ENCODE measurements at regions not wholly inside any gene's neighbourhood (a gene's known extent, or its start where the extent isn't known, plus 50 kb on each side); places are given as distances from the start of the nearest gene placed in this dataset.

- no peak for DNase-seq (ENCODE audit: low read depth in 4 of 4, low spot score in 1 of 4)
Measured at GRCh38 chr14:100381395-100382105, 58.4 kb downstream of the SLC25A47 start.

GRCh38 chr14:100382106-100382455 lies 58.9 kb downstream of the SLC25A47 start:
- no peak for DNase-seq (ENCODE audit: low read depth in 4 of 4, low spot score in 1 of 4)

- DNase-seq (ENCODE audit: low read depth in 4 of 4, low spot score in 1 of 4): peak; percentile 36 to 49 (median 46)
Measured at GRCh38 chr14:100383727-100384158, 60.6 kb downstream of the SLC25A47 start.

- DNase-seq (ENCODE audit: low read depth in 4 of 4, low spot score in 1 of 4): no peak
Measured at GRCh38 chr14:100384277-100384676, 61.1 kb downstream of the SLC25A47 start.

GRCh38 chr14:100384819-100385813 lies 62.0 kb downstream of the SLC25A47 start:
- no peak for DNase-seq (ENCODE audit: low read depth in 4 of 4, low spot score in 1 of 4)

GRCh38 chr14:100386121-100386520 lies 63.0 kb downstream of the SLC25A47 start:
- no peak for DNase-seq (ENCODE audit: low read depth in 4 of 4, low spot score in 1 of 4)

- DNase-seq (ENCODE audit: low read depth in 4 of 4, low spot score in 1 of 4): no peak
Measured at GRCh38 chr14:100386846-100387245, 63.7 kb downstream of the SLC25A47 start.

- DNase-seq (ENCODE audit: low read depth in 4 of 4, low spot score in 1 of 4): no peak
Measured at GRCh38 chr14:100387450-100387849, 64.3 kb downstream of the SLC25A47 start.

GRCh38 chr14:100388103-100389054 lies 65.2 kb downstream of the SLC25A47 start:
- DNase-seq (ENCODE audit: low read depth in 4 of 4, low spot score in 1 of 4): no peak

GRCh38 chr14:100389497-100390104 lies 66.5 kb downstream of the SLC25A47 start:
- DNase-seq (ENCODE audit: low read depth in 4 of 4, low spot score in 1 of 4): no peak

GRCh38 chr14:100391173-100391572 lies 68.0 kb downstream of the SLC25A47 start:
- no peak for DNase-seq (ENCODE audit: low read depth in 4 of 4, low spot score in 1 of 4)

- no peak for DNase-seq (ENCODE audit: low read depth in 4 of 4, low spot score in 1 of 4)
Measured at GRCh38 chr14:100391724-100392123, 68.6 kb downstream of the SLC25A47 start.

GRCh38 chr14:100392356-100392755 lies 69.2 kb downstream of the SLC25A47 start:
- DNase-seq (ENCODE audit: low read depth in 4 of 4, low spot score in 1 of 4): no peak

- no peak for DNase-seq (ENCODE audit: low read depth in 4 of 4, low spot score in 1 of 4)
Measured at GRCh38 chr14:100393362-100393761, 70.2 kb downstream of the SLC25A47 start.

GRCh38 chr14:100393906-100394732 lies 71.0 kb downstream of the SLC25A47 start:
- DNase-seq (ENCODE audit: low read depth in 4 of 4, low spot score in 1 of 4): no peak

- no peak for DNase-seq (ENCODE audit: low read depth in 4 of 4, low spot score in 1 of 4)
Measured at GRCh38 chr14:100394886-100395672, 71.9 kb downstream of the SLC25A47 start.

GRCh38 chr14:100396266-100396795 lies 73.2 kb downstream of the SLC25A47 start:
- no peak for DNase-seq (ENCODE audit: low read depth in 4 of 4, low spot score in 1 of 4)

GRCh38 chr14:100397005-100397404 lies 73.9 kb downstream of the SLC25A47 start:
- no peak for DNase-seq (ENCODE audit: low read depth in 4 of 4, low spot score in 1 of 4)

GRCh38 chr14:100398044-100398443 lies 74.9 kb downstream of the SLC25A47 start:
- DNase-seq (ENCODE audit: low read depth in 4 of 4, low spot score in 1 of 4): no peak

Data from stimulated activated CD4-positive, alpha-beta T cell treated with anti-CD3 and anti-CD28 coated beads, Interleukin-1b, Interleukin-23, amount 100 ng/mL, for 24 hours (primary cell).